NCI-H128 (cell line): ENCODE measurements at regions not wholly inside any gene's neighbourhood (a gene's known extent, or its start where the extent isn't known, plus 50 kb on each side); places are given as distances from the start of the nearest gene placed in this dataset.

Experiments used
- DNase-seq: peaks from one replicate; lab custom pipeline; 2025; ENCODE audit not compliant: unreplicated experiment; lab: John Stamatoyannopoulos, UW

DNA sequence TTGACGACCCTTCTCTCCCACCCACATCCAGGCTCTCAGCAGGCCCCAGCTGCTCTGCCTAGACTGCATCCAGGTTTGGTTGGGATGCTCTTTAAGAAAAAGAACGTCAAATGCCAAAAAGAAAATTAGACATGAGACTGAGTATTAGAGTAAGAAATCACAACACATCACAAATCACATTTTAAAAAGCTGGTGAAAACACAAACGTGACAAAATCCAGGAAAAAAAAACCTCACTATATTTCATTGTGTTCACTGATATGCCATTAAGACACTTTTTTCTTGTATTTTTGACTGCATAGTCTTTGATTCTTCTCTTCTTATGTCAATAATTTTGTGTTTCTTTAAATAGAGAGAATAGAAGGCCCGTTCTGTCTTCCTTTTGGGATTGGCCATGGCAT is 243.7 kb downstream of the TLE3 start:
- DNase-seq = no peak

DNA sequence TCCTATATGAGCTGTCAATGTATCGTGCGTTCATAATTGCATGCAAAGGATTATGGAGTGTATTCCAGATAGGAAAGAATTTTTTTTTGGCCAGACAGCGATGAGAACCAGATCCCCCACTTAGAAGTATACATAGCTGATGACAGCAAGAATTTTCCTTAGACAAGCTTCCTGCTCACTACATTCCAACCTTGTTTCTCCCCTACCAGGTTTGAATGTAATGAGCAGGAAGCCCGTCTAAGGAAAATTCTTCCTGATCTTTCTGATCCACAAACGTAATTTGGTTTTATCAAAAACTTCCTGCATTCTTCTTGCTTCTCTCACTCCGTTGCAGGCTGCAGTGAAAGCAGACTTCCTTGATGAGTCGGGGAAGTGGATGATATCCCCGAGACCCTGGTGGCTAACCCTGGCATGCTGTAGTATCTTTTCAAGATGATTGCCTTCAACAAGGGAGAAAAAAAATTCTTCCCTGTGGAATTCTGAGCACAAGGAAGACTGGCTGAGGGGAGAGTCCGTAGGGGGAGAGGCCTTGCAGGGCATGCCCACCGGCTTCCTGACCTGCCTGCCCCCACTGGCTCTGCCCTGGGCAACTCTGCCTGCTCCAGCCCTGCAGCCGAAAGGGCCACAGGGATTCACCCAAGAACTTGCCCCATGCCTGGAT is 243.1 kb downstream of the TLE3 start:
- DNase-seq = no peak

GRCh38 chr15:69855258-69856000 is 242.3 kb downstream of the TLE3 start:
- no peak for DNase-seq

DNA sequence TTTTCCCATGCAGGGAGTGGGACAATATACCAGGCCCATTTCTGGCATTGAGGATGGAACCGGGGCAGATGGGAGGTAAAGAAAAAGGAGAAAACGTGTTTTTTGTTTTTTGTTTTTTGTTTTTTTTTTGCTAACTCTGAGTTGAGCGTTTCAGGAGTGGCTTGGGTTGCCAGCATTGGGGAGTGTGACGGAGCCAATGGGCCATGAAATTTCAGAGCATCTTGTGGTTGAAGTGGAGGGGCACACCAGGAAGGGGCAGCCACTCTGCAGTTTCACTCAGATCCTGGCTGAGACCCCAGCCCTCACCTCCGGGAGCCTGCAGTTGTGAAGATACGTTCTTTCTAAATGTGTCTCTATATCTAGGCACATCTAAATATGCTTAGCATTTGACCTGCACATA is 240.5 kb downstream of the TLE3 start:
- DNase-seq = no peak

GRCh38 chr15:69857686-69858391 is 239.9 kb downstream of the TLE3 start:
- no peak for DNase-seq

DNA sequence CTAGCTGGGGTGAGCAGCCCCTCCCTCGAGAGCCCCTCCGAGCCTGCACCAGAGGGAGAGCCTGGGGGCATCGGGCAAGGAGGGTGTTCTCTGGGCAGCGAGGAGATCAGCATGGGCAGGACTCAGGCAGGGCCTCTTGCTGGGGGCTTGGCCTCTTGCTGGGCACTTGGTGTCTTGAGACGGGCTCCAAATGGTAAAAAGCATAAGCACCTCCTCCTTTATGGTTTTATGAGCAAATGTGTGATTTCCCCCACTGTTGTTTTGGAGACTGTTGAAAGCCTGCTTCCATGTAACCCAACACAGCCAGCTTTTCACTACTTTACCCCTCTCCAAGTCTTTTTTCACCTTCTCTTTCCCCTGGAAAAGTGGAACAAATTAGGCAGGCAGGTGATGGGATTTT is 239.3 kb downstream of the TLE3 start:
- no peak for DNase-seq

- no peak for DNase-seq
These were observed 237.9 kb downstream of the TLE3 start for GRCh38 chr15:69859866-69860265.

- DNase-seq = no peak
These were observed 237.4 kb downstream of the TLE3 start for GRCh38 chr15:69860321-69860720.

DNA sequence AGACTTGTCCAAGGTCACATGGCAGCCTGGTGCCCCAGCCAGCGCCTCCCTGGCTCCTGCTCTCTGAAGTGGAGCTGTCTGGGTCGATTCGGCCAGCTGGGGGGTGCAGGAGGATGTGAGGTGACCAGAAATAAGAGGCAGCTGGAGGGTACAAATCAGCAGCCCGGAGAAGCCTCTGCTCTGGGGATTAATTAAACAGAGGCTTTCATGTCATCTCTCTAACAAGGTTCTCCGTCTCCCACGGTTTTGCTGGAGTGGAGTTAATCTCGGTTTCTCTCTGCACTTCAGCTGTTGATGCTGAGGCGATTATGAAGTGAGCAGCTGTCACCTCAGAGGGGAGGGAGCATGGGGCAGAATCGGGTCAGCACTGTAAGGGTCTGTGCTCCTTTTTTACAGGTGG is 236.8 kb downstream of the TLE3 start:
- no peak for DNase-seq

- no peak for DNase-seq
These were observed 236.2 kb downstream of the TLE3 start for GRCh38 chr15:69861331-69862171.

- DNase-seq = no peak
These were observed 235.2 kb downstream of the TLE3 start for GRCh38 chr15:69862540-69862939.

- DNase-seq = no peak
These were observed 234.3 kb downstream of the TLE3 start for GRCh38 chr15:69863446-69863845.

DNA sequence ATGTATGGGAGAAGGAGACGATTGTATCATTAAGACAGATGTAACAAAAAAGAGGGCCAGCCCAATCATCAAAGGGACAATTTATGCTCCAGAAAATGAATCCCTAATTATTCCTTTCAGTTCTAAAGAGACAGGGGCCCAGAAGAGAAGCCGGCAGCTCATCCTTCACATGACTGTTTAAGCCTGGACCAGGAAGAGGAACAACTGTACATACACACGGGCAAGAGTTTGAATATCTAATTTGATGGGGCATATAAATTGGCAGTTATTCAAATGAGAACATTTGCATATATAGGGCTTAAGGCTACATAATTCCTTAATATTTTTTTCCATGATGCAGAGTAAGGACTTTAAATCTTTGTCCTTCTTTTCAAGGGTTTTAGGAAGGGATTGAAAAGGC is 232.3 kb downstream of the TLE3 start:
- DNase-seq = no peak

DNA sequence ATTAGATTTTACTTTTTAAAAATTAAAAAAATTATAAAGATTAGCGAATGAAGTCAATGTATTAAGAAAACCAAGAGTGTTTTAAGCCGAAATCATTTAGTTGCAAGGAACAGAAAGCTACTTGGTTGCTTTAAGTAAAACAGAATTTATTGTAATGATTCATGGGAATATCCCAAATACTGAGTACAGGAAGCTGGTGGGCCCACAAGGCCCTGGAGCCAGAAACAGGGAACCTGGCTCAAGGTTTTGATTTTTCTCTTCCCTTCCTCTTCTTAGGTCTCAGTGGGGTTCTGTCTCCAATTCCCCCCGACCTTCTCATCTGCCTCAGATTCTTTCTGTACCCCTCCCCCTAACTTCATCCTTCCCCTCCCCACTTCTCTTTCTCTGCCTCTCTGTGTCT is 229.0 kb downstream of the TLE3 start:
- DNase-seq = no peak

- DNase-seq = no peak
These were observed 228.4 kb downstream of the TLE3 start for GRCh38 chr15:69869291-69869690.

GRCh38 chr15:69869881-69870505 is 227.7 kb downstream of the TLE3 start:
- DNase-seq = no peak

DNA sequence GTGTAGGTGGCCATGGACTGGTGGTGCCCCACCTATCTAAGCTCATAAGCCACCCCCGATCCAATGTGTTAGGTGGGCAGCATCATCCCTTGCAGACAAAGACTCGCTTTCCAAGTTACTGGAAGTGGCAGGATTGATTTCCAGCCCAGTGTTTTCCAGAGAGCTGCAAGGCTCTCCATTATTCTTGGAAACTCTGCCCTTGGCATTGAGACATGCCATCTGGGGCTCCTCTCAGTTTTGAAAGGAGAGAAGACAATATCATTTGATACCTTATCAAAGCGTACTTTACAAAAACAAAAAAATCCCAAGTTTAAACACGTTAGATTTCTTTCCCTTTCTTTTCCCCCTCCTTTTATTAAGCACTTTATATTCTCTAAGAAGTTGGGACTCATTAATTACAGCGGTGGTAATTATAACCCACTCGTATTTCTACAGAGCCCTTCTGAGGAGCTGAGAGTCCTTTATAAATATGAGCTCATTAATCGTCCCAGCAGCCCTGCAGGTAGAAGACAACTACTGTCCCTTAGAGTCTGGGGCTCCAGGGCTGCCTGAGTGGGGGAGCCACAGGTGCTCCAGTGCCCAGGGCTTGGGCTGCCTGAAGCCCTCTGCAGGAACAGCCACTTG is 226.1 kb downstream of the TLE3 start:
- no peak for DNase-seq

- no peak for DNase-seq
These were observed 223.9 kb downstream of the TLE3 start for GRCh38 chr15:69873807-69874206.

DNA sequence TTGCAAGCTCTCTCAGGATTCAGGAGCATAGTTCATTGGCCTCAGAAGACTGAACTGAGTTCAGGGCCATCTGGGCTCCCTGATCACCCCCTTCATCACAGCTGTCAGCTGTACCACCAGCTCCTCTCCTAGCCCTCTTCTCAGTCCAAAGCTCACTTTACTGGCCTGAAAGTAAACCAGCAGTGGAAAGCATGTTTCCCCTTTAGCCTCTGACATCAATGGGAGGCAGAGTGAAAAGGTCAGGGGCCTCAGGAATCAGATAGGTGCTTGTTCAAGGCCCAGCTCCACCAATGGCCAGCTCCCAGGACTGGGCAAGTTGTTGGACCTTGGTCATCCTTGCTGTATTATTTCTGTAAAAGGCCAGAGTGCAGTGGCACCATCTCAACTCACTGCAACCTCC is 223.4 kb downstream of the TLE3 start:
- no peak for DNase-seq
